Fibroblast of skin of right biceps (primary cell): ENCODE measurements at regions not wholly inside any gene's neighbourhood (a gene's known extent, or its start where the extent isn't known, plus 50 kb on each side); places are given as distances from the start of the nearest gene placed in this dataset.
"Not testable (repeated sequence)": the region's sequence is repeated elsewhere in the genome, so short reads cannot be mapped to it uniquely, and the experiment has no call there.

Experiments used
- DNase-seq: peaks from one replicate; pipeline ENCODE4 v3.0.0-alpha.2; 2013

GRCh38 chrX:23458957-23459356 lies 124.3 kb downstream of the PTCHD1 start:
- DNase-seq = not testable (repeated sequence)

- no peak for DNase-seq
These were observed 130.6 kb downstream of the PTCHD1 start for GRCh38 chrX:23465105-23465791.

GRCh38 chrX:23465985-23466384 lies 131.3 kb downstream of the PTCHD1 start:
- no peak for DNase-seq

GRCh38 chrX:23478056-23478455 lies 143.4 kb downstream of the PTCHD1 start:
- DNase-seq = peak; percentile 15

- DNase-seq = no peak
These were observed 143.9 kb downstream of the PTCHD1 start for GRCh38 chrX:23478561-23478960.

GRCh38 chrX:23482561-23482960 lies 147.9 kb downstream of the PTCHD1 start:
- no peak for DNase-seq

GRCh38 chrX:23483396-23483795 lies 148.7 kb downstream of the PTCHD1 start:
- no peak for DNase-seq

- peak; percentile 0 for DNase-seq
These were observed 159.3 kb downstream of the PTCHD1 start for GRCh38 chrX:23493941-23494374.

- no peak for DNase-seq
These were observed 160.1 kb downstream of the PTCHD1 start for GRCh38 chrX:23494741-23495140.

GRCh38 chrX:23497919-23498318 lies 163.3 kb downstream of the PTCHD1 start:
- no peak for DNase-seq

- DNase-seq = no peak
These were observed 165.3 kb upstream of the PRDX4 start for GRCh38 chrX:23501974-23502373.

GRCh38 chrX:23503835-23504539 lies 163.3 kb upstream of the PRDX4 start:
- DNase-seq = peak; percentile 80

GRCh38 chrX:23504540-23504884 lies 162.8 kb upstream of the PRDX4 start:
- no peak for DNase-seq

- no peak for DNase-seq
These were observed 162.4 kb upstream of the PRDX4 start for GRCh38 chrX:23504895-23505294.

GRCh38 chrX:23505531-23506303 lies 161.6 kb upstream of the PRDX4 start:
- no peak for DNase-seq

- no peak for DNase-seq
These were observed 158.0 kb upstream of the PRDX4 start for GRCh38 chrX:23509256-23509655.

GRCh38 chrX:23511793-23512192 lies 155.5 kb upstream of the PRDX4 start:
- no peak for DNase-seq

- no peak for DNase-seq
These were observed 154.2 kb upstream of the PRDX4 start for GRCh38 chrX:23513121-23513520.

GRCh38 chrX:23514082-23514481 lies 153.2 kb upstream of the PRDX4 start:
- no peak for DNase-seq

- DNase-seq = no peak
These were observed 152.3 kb upstream of the PRDX4 start for GRCh38 chrX:23515028-23515427.

- DNase-seq = not testable (repeated sequence)
These were observed 144.2 kb upstream of the PRDX4 start for GRCh38 chrX:23523026-23523657.

GRCh38 chrX:23524467-23524866 lies 142.8 kb upstream of the PRDX4 start:
- no peak for DNase-seq

- no peak for DNase-seq
These were observed 141.8 kb upstream of the PRDX4 start for GRCh38 chrX:23525531-23525930.
